H1 (cell line): ENCODE measurements at regions not wholly inside any gene's neighbourhood (a gene's known extent, or its start where the extent isn't known, plus 50 kb on each side); places are given as distances from the start of the nearest gene placed in this dataset.

Experiments used
- BCL11A ChIP-seq, 2 experiments: IDR thresholded peaks; one replicate each; pipeline ENCODE4 v1.6.1; 2011; ENCODE audit warnings: low read depth in 2 of 2, low read length in 2 of 2, mild to moderate bottlenecking in 2 of 2
- FOSL1 ChIP-seq: IDR thresholded peaks from 2 replicates; pipeline ENCODE4 v1.6.1; 2011; ENCODE audit warnings: mild to moderate bottlenecking, low read depth, low read length, moderate library complexity; ENCODE audit not compliant: insufficient read depth
- POU5F1 ChIP-seq: IDR thresholded peaks from 2 replicates; pipeline ENCODE4 v1.6.1; 2011; ENCODE audit warnings: low read depth, mild to moderate bottlenecking, low read length, moderate library complexity
- TEAD4 ChIP-seq: IDR thresholded peaks from 2 replicates; pipeline ENCODE4 v1.6.1; 2012; ENCODE audit warnings: low read depth, low read length, inconsistent platforms, mixed read lengths

DNA sequence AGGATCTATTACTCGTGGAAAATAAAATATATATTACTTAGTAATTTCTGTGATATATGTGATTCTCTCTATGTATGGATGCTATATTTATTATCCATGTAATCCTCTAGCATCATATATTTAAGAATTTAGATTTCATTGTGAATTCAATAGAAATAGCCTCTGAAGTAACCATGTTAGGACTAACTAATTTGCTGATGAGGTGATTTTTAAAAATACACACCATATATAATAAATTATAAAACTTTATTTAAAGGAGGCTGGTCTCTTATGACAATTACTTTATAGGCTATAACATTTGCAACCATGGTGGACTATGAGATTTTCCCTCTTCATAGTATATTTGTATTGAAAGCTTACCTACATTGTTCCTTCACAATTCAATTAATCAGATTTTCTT, 424.9 kb upstream of the MGAT4C start (continued):
- TF ChIP-seq POU5F1 (no peak), TEAD4 (no peak), BCL11A (IDR thresholded peaks at IDR 0.05; ENCODE audit: low read depth in 2 of 2, low read length in 2 of 2) (no peak), FOSL1 (no peak)
